Testis (tissue), 2 donors: ENCODE measurements at regions not wholly inside any gene's neighbourhood (a gene's known extent, or its start where the extent isn't known, plus 50 kb on each side); places are given as distances from the start of the nearest gene placed in this dataset.

Experiments
- DNase-seq: peaks from one replicate; pipeline ENCODE4 v3.0.0-alpha.2; 2019
- H3K27ac ChIP-seq, 2 donors: fragments of 200-600 bp; sonication (generic); one replicate each; pipeline ENCODE4 v1.5.1; 2019
- H3K27me3 ChIP-seq: fragments of 200-600 bp; sonication (generic); one replicate; pipeline ENCODE4 v1.5.1; 2019
- H3K36me3 ChIP-seq: fragments of 200-600 bp; sonication (generic); one replicate; pipeline ENCODE4 v1.5.1; 2017; ENCODE audit warnings: low read depth; ENCODE audit errors: missing control alignments
- H3K4me1 ChIP-seq: fragments of 200-600 bp; sonication (generic); one replicate; pipeline ENCODE4 v1.5.1; 2019
- H3K4me3 ChIP-seq, 2 donors: fragments of 200-600 bp; sonication (generic); one replicate each; pipeline ENCODE4 v1.5.1; 2017 to 2019
- H3K9me3 ChIP-seq: fragments of 200-600 bp; sonication (generic); one replicate; pipeline ENCODE4 v1.5.1; 2017
- CTCF ChIP-seq, 3 experiments: fragments of 450-650 bp in 2 of 3; fragments of 200-600 bp in 1 of 3; sonication (generic) in 1 of 3; IDR thresholded peaks; one replicate each; pipeline ENCODE4 v1.5.1; 2016 to 2019; ENCODE audit warnings: antibody characterized with exemption in 3 of 3, mild to moderate bottlenecking in 2 of 3, moderate library complexity in 1 of 3
- POLR2A ChIP-seq: fragments of 450-650 bp; IDR thresholded peaks from one replicate; pipeline ENCODE4 v1.6.1; 2017; ENCODE audit warnings: antibody characterized with exemption, mild to moderate bottlenecking, moderate library complexity
- WGBS, 2 donors: methylation state at CpG; one replicate each; pipeline ENCODE4 v1.1.5; 2018; 5-methylcytosine and 5-hydroxymethylcytosine counted together
- intact Hi-C: fragments of 100-400 bp; cut with DNase I; formaldehyde crosslinking; loops from one replicate; pipeline ENCODE4 v1.15.1; 2023; ENCODE audit warnings: low total_unique reads

GRCh38 chr6:18674346-18674745 lies 287.2 kb downstream of the RNF144B start:
- DNase-seq, result no peak
- Histone ChIP-seq H3K9me3 (no peaks in the 10 kb centered on the region), H3K4me1 (no peaks in the 10 kb centered on the region), H3K4me3 (no peak overlapping the region), H3K27ac (no peak overlapping the region), H3K36me3 (no peaks in the 10 kb centered on the region), H3K27me3 (no peaks in the 10 kb centered on the region)
- TF ChIP-seq CTCF (IDR thresholded peaks at IDR 0.05) (no peak), POLR2A (no peak)
- intact Hi-C loops, result no loop called here

GRCh38 chr6:18675881-18676280 lies 288.7 kb downstream of the RNF144B start:
- Histone ChIP-seq H3K36me3 (no peaks in the 10 kb centered on the region), H3K27me3 (no peaks in the 10 kb centered on the region), H3K9me3 (no peaks in the 10 kb centered on the region), H3K4me3 (no peak overlapping the region), H3K27ac (no peak overlapping the region), H3K4me1 (no peaks in the 10 kb centered on the region)
- DNase-seq, result no peak
- intact Hi-C loops, result no loop called here
- WGBS, 2 donors, result 40 to 49% methylated on average over 2 of the region's 2 CpGs
- no peak for TF ChIP-seq CTCF (IDR thresholded peaks at IDR 0.05)
- no peak for TF ChIP-seq POLR2A

- no peaks in the 10 kb centered on the region for H3K36me3 ChIP-seq
- 93 to 95% methylated on average over 7 of the region's 7 CpGs for WGBS, 2 donors
- H3K4me3 ChIP-seq, result no peak overlapping the region
- intact Hi-C loops, result no loop called here
- H3K9me3 ChIP-seq, result no peaks in the 10 kb centered on the region
- no peaks in the 10 kb centered on the region for H3K4me1 ChIP-seq
- no peak overlapping the region for H3K27ac ChIP-seq
- no peak for DNase-seq
- TF ChIP-seq CTCF (IDR thresholded peaks at IDR 0.05), result no peak
- no peak for TF ChIP-seq POLR2A
- H3K27me3 ChIP-seq, result no peaks in the 10 kb centered on the region
These were observed 289.4 kb downstream of the RNF144B start for GRCh38 chr6:18676548-18676947.

GRCh38 chr6:18680842-18681241 lies 293.7 kb downstream of the RNF144B start:
- no peak overlapping the region for H3K27ac ChIP-seq
- no peaks in the 10 kb centered on the region for H3K4me1 ChIP-seq
- DNase-seq, result no peak
- H3K9me3 ChIP-seq, result no peaks in the 10 kb centered on the region
- no peak overlapping the region for H3K4me3 ChIP-seq
- no peak for TF ChIP-seq POLR2A
- no peaks in the 10 kb centered on the region for H3K36me3 ChIP-seq
- no peaks in the 10 kb centered on the region for H3K27me3 ChIP-seq
- intact Hi-C loops, result no loop called here

GRCh38 chr6:18681832-18682503 lies 294.8 kb downstream of the RNF144B start:
- Histone ChIP-seq H3K9me3 (no peaks in the 10 kb centered on the region), H3K4me3 (no peak overlapping the region), H3K36me3 (no peaks in the 10 kb centered on the region), H3K4me1 (no peaks in the 10 kb centered on the region), H3K27me3 (no peaks in the 10 kb centered on the region), H3K27ac (no peak overlapping the region)
- 73 to 86% methylated on average over 5 of the region's 5 CpGs for WGBS, 2 donors
- intact Hi-C loops, result no loop called here
- DNase-seq, result no peak
- TF ChIP-seq CTCF (IDR thresholded peaks at IDR 0.05), result no peak
- no peak for TF ChIP-seq POLR2A
